OCI-LY1 (cell line): ENCODE measurements at regions not wholly inside any gene's neighbourhood (a gene's known extent, or its start where the extent isn't known, plus 50 kb on each side); places are given as distances from the start of the nearest gene placed in this dataset.

Source experiments
- EZH2 ChIP-seq: fragments of 200-600 bp; sonication (generic), shearing (Covaris generic); IDR thresholded peaks from 2 replicates; pipeline ENCODE4 v1.8.0; 2017; ENCODE audit warnings: borderline replicate concordance, mixed run types, mild to moderate bottlenecking, antibody characterized with exemption, low read length, moderate library complexity, mixed read lengths
- TF ChIP-seq, protein P1 (sequence below): fragments of 200-600 bp; sonication (generic), shearing (Covaris generic); IDR thresholded peaks from 2 replicates; pipeline ENCODE4 v1.5.1; 2017; ENCODE audit warnings: mild to moderate bottlenecking, antibody characterized with exemption, low read length, moderate library complexity, mixed read lengths

DNA sequence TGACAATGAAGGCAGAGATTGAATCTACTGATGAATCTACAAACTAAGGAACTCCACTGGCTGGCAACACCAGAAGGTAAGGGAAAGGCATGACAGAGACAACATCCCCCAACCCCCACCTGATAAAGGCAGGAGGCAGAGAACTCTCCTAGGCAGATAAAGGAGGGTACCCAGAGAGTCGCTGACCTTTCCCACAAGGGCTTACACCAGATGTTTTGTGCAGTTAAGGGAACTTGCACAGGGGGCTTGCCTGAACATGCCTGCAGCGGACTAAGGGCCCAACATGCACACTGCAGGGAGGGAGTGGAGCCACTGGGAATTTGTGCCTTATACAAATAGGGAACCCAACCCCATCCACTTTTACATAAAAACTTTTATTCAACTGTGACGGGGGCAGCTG is 1996.9 kb upstream of the RAG2 start:
- TF ChIP-seq, protein P1, sequence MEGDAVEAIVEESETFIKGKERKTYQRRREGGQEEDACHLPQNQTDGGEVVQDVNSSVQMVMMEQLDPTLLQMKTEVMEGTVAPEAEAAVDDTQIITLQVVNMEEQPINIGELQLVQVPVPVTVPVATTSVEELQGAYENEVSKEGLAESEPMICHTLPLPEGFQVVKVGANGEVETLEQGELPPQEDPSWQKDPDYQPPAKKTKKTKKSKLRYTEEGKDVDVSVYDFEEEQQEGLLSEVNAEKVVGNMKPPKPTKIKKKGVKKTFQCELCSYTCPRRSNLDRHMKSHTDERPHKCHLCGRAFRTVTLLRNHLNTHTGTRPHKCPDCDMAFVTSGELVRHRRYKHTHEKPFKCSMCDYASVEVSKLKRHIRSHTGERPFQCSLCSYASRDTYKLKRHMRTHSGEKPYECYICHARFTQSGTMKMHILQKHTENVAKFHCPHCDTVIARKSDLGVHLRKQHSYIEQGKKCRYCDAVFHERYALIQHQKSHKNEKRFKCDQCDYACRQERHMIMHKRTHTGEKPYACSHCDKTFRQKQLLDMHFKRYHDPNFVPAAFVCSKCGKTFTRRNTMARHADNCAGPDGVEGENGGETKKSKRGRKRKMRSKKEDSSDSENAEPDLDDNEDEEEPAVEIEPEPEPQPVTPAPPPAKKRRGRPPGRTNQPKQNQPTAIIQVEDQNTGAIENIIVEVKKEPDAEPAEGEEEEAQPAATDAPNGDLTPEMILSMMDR, result no peak
- no peak for TF ChIP-seq EZH2
